ENCODE measurements at regions not wholly inside any gene's neighbourhood (a gene's known extent, or its start where the extent isn't known, plus 50 kb on each side); places are given as distances from the start of the nearest gene placed in this dataset.

DNA sequence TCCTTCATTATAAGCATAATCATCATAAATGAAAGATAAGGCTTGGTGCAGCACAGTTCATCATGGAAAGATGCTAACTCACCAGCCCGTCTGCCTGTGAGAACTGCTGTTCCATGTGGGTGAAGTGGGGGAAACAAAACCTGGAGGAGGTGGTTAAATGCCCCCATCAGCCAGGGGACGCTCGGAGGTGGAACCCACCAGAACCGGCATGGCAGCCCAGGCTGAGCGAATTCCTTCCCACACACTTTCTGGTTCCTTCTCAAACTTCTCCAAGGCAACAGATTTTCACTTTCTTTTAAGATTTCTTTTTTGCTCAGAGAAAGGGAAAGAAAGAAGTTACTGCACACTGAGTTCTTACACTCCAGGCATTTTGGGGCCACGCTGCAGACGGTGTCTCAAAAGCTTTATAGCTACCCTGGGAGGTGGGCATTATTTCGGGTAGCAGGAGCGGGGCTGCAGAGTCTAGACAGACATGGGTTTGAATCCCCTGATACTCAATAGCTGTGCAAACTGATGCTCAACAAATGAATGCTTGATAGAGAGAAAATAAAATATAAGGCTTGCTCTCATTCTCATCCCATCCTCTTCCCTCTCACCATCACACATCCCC lies 190.7 kb downstream of the BCL11B start:
- no peak for DNase-seq
- no peak overlapping the region for H3K4me3 ChIP-seq (ENCODE audit: control insufficient read depth in 1 of 2, extremely low read depth in 1 of 2, low read length in 1 of 2)
- ChIA-PET CTCF (no interaction called here), POLR2A (no interaction called here)
- no peaks in the 10 kb centered on the region for H3K27me3 ChIP-seq (replicated peaks in 1 of 2; ENCODE audit: control insufficient read depth in 2 of 2, extremely low read depth in 1 of 2, insufficient read depth in 2 of 2, low read length in 1 of 2)
- WGBS (ENCODE audit: insufficient coverage) = 50% methylated on average over 1 of the region's 9 CpGs
- H3K4me3 Mint-ChIP-seq = no peak overlapping the region
- H3K27ac Mint-ChIP-seq = no peak overlapping the region
- H3K36me3 ChIP-seq (ENCODE audit: control insufficient read depth in 2 of 2, extremely low read depth in 1 of 2, insufficient read depth in 1 of 2, low read length in 1 of 2) = peaks cover 0 to 2% of the 10 kb centered on the region in 2 donors
- peaks cover 2 to 3% of the 10 kb centered on the region in 2 experiments for H3K4me1 ChIP-seq (ENCODE audit: control insufficient read depth in 1 of 2, extremely low read depth in 1 of 2, insufficient read depth in 2 of 2, low read length in 2 of 2)
- peaks cover 12 to 18% (median 14%) of the 10 kb centered on the region in 3 donors for H3K4me1 Mint-ChIP-seq
- H3K36me3 Mint-ChIP-seq = peaks cover 35% of the 10 kb centered on the region
- no peak for ATAC-seq (replicated peaks in 1 of 4)
- H3K9me3 ChIP-seq = no peaks in the 10 kb centered on the region
- H3K27ac ChIP-seq (ENCODE audit: low read length) = no peak overlapping the region
- no peaks in the 10 kb centered on the region for H3K27me3 Mint-ChIP-seq
- H3K9me3 Mint-ChIP-seq = peaks cover 8 to 29% (median 17%) of the 10 kb centered on the region in 3 donors

DNA sequence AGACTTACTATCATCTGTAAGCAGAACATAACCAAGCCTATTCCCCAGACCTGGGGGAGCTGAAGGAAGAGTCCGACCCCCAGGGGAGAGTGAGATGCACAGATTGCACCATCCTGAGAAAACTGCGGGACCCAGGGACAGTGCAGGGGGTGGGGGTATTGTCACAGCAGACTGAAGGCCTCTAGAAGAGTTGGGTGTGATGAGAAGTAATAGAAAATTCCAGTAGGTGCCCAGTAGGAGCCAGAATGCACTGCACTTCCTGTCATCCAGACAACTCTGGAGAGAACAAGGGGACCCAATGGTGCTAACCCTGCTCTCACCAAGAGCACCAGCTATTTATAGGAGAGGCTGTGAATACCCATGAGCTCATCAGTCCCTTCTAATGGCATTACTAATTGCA lies 190.1 kb downstream of the BCL11B start:
- peaks cover 0 to 2% of the 10 kb centered on the region in 2 donors for H3K36me3 ChIP-seq (ENCODE audit: control insufficient read depth in 2 of 2, extremely low read depth in 1 of 2, insufficient read depth in 1 of 2, low read length in 1 of 2)
- Mint-ChIP-seq H3K36me3 (peaks cover 38% of the 10 kb centered on the region), H3K27me3 (no peaks in the 10 kb centered on the region), H3K4me1 (peaks cover 8 to 13% (median 11%) of the 10 kb centered on the region in 3 donors), H3K9me3 (peaks cover 8 to 30% (median 19%) of the 10 kb centered on the region in 3 donors), H3K27ac (no peak overlapping the region), H3K4me3 (no peak overlapping the region)
- DNase-seq = no peak
- no peak for ATAC-seq (replicated peaks in 1 of 4)
- H3K9me3 ChIP-seq = no peaks in the 10 kb centered on the region
- ChIA-PET CTCF (no interaction called here), POLR2A (interaction anchor here in 1 of 2 donors (0.5 kb wide), 1 partner anchor 1933 kb away, joined by 3 read pairs; no protein-coding TSS in a partner anchor)
- H3K27me3 ChIP-seq (replicated peaks in 1 of 2; ENCODE audit: control insufficient read depth in 2 of 2, extremely low read depth in 1 of 2, insufficient read depth in 2 of 2, low read length in 1 of 2) = no peaks in the 10 kb centered on the region
- H3K4me3 ChIP-seq (ENCODE audit: control insufficient read depth in 1 of 2, extremely low read depth in 1 of 2, low read length in 1 of 2) = no peak overlapping the region
- H3K27ac ChIP-seq (ENCODE audit: low read length) = no peak overlapping the region
- WGBS (ENCODE audit: insufficient coverage) = no CpG with 5 or more reads among the region's 2 CpGs
- peaks cover under 1 to 3% of the 10 kb centered on the region in 2 experiments for H3K4me1 ChIP-seq (ENCODE audit: control insufficient read depth in 1 of 2, extremely low read depth in 1 of 2, insufficient read depth in 2 of 2, low read length in 2 of 2)

DNA sequence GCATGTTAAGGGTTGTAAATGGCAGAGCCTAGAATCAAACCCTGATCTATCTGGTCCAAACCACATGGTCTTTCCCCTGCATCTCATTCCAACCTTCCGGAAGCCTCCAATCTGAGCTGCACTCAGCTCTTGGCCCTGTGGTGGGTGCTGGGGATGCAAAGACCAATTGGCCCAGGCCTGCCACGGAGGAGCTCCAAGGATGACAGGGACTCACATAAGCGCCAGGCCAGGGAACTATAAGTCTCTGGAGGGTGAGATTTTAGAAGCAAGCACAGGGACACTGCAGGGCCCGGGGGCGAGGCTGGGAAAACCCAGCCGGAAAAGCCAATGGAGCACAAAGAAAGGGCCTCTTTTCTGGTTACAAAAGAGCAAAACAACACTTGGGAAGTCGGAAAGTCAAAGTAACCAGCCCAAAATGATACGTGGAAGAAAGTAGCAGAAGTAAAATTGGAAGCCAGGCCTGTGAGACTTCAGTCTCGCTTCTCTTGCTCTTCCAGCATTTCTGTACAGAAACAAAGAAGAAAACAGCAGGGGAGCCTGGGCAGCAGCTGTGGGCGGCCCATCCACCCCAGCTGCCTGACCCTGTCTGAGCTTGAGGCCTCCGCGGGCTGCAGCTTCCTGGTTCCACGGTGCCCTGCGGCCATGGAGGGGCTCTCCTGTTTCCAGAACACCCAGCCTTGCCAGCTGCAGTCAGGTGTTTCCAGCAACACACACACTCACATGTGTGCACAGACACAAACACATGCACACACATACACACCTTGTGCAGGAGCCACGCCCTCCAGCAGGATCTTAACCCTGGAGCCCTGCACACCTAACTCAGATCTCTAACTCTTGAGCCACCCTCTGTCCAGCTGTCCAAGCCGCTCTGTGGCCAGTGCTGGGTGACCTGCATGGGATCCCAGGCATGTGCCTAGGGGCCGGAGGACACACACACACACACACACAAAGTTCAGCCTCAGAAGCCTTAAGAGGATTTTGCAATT lies 178.2 kb downstream of the BCL11B start:
- WGBS (ENCODE audit: insufficient coverage) = 76% methylated on average over 14 of the region's 17 CpGs
- peaks cover 0 to 17% (median 8%) of the 10 kb centered on the region in 3 donors for H3K9me3 Mint-ChIP-seq
- Histone ChIP-seq H3K36me3 (ENCODE audit: control insufficient read depth in 2 of 2, extremely low read depth in 1 of 2, insufficient read depth in 1 of 2, low read length in 1 of 2) (no peaks in the 10 kb centered on the region), H3K27me3 (replicated peaks in 1 of 2; ENCODE audit: control insufficient read depth in 2 of 2, extremely low read depth in 1 of 2, insufficient read depth in 2 of 2, low read length in 1 of 2) (no peaks in the 10 kb centered on the region), H3K4me3 (ENCODE audit: control insufficient read depth in 1 of 2, extremely low read depth in 1 of 2, low read length in 1 of 2) (no peak overlapping the region), H3K4me1 (ENCODE audit: control insufficient read depth in 1 of 2, extremely low read depth in 1 of 2, insufficient read depth in 2 of 2, low read length in 2 of 2) (no peaks in the 10 kb centered on the region), H3K9me3 (no peaks in the 10 kb centered on the region), H3K27ac (ENCODE audit: low read length) (no peak overlapping the region)
- ChIA-PET CTCF (no interaction called here), POLR2A (no interaction called here)
- no peak for ATAC-seq (replicated peaks in 1 of 4)
- H3K36me3 Mint-ChIP-seq = peaks cover 8% of the 10 kb centered on the region
- no peaks in the 10 kb centered on the region for H3K27me3 Mint-ChIP-seq
- no peak for DNase-seq
- no peak overlapping the region for H3K4me3 Mint-ChIP-seq
- peaks cover 0 to 3% (median 0%) of the 10 kb centered on the region in 3 donors for H3K4me1 Mint-ChIP-seq
- no peak overlapping the region for H3K27ac Mint-ChIP-seq

DNA sequence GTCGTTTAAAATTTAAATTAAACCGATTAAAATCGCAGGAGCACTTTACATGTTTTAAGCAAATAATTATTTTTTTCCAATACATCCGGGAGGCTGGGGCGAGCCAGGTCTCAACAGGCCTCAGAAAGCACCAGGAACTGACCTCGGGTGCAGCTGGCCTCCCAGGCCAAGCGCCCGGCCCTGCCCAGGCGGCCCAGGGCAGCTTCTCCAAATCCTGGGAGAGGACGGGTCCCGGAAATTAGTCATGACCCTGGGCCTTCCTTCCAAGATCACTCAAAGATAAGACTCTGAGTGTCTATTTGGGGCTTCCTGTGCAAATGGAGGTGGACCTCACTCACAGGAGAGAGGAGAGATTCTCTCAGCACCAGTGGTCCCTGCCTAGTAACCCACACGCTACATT lies 177.1 kb downstream of the BCL11B start:
- H3K27me3 Mint-ChIP-seq = no peaks in the 10 kb centered on the region
- Histone ChIP-seq H3K4me3 (ENCODE audit: control insufficient read depth in 1 of 2, extremely low read depth in 1 of 2, low read length in 1 of 2) (no peak overlapping the region), H3K27ac (ENCODE audit: low read length) (no peak overlapping the region), H3K4me1 (ENCODE audit: control insufficient read depth in 1 of 2, extremely low read depth in 1 of 2, insufficient read depth in 2 of 2, low read length in 2 of 2) (no peaks in the 10 kb centered on the region), H3K9me3 (no peaks in the 10 kb centered on the region), H3K36me3 (ENCODE audit: control insufficient read depth in 2 of 2, extremely low read depth in 1 of 2, insufficient read depth in 1 of 2, low read length in 1 of 2) (no peaks in the 10 kb centered on the region), H3K27me3 (replicated peaks in 1 of 2; ENCODE audit: control insufficient read depth in 2 of 2, extremely low read depth in 1 of 2, insufficient read depth in 2 of 2, low read length in 1 of 2) (no peaks in the 10 kb centered on the region)
- peaks cover 0 to 3% (median 0%) of the 10 kb centered on the region in 3 donors for H3K4me1 Mint-ChIP-seq
- H3K27ac Mint-ChIP-seq = no peak overlapping the region
- ChIA-PET POLR2A (no interaction called here), CTCF (no interaction called here)
- peaks cover 0 to 17% (median 8%) of the 10 kb centered on the region in 3 donors for H3K9me3 Mint-ChIP-seq
- no peak overlapping the region for H3K4me3 Mint-ChIP-seq
- no peak for ATAC-seq (replicated peaks in 1 of 4)
- H3K36me3 Mint-ChIP-seq = peaks cover 8% of the 10 kb centered on the region
- no peak for DNase-seq
- 98% methylated on average over 9 of the region's 12 CpGs for WGBS (ENCODE audit: insufficient coverage)

DNA sequence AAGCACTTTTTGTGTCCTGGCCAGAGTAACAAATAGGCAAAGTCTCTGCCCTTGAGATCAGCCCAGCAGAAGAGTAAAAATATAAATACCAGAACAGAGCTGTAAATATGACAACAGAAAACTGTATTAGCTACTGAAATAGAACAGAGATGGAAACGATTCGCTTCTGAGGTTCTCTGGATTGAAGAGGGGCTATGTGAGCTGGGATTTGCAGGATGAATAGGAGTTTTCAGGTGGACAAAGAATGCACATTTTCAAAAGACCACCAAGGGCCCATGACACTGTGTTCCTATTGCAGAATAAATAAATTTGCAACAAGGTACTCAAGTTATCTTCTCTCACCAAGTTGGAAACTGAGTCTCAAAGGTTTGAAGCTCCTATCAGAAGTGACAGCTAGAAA lies 176.6 kb downstream of the BCL11B start:
- Mint-ChIP-seq H3K4me1 (peaks cover 0 to 3% (median 0%) of the 10 kb centered on the region in 3 donors), H3K9me3 (peaks cover 0 to 17% (median 8%) of the 10 kb centered on the region in 3 donors), H3K36me3 (peaks cover 8% of the 10 kb centered on the region), H3K27me3 (no peaks in the 10 kb centered on the region), H3K4me3 (no peak overlapping the region), H3K27ac (no peak overlapping the region)
- DNase-seq (no peak), ATAC-seq (replicated peaks in 1 of 4) (no peak)
- Histone ChIP-seq H3K9me3 (no peaks in the 10 kb centered on the region), H3K36me3 (ENCODE audit: control insufficient read depth in 2 of 2, extremely low read depth in 1 of 2, insufficient read depth in 1 of 2, low read length in 1 of 2) (no peaks in the 10 kb centered on the region), H3K4me1 (ENCODE audit: control insufficient read depth in 1 of 2, extremely low read depth in 1 of 2, insufficient read depth in 2 of 2, low read length in 2 of 2) (no peaks in the 10 kb centered on the region), H3K27ac (ENCODE audit: low read length) (no peak overlapping the region), H3K27me3 (replicated peaks in 1 of 2; ENCODE audit: control insufficient read depth in 2 of 2, extremely low read depth in 1 of 2, insufficient read depth in 2 of 2, low read length in 1 of 2) (no peaks in the 10 kb centered on the region), H3K4me3 (ENCODE audit: control insufficient read depth in 1 of 2, extremely low read depth in 1 of 2, low read length in 1 of 2) (no peak overlapping the region)
- WGBS (ENCODE audit: insufficient coverage) = 100% methylated on average over 2 of the region's 2 CpGs
- POLR2A ChIA-PET = no interaction called here
- CTCF ChIA-PET = no interaction called here

DNA sequence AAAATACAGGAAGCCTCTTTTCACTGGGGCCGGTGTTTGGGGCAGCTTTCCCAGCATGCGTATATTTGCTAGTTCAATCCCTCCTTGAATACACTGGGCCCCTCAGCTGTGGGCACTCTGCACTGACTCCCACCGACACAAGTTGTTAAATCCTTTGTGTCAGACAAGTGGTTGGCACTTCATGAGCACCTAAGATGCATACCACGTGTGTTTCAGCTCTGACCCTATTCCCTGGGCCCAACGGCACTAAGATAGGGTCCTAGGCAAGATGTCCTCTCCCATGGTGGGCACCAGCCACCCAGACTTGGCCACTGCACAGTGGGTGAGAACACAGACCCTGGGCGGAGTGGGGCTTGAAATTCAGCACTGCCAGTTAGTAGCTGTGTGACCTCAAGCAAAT lies 173.8 kb downstream of the BCL11B start:
- ChIA-PET CTCF (no interaction called here), POLR2A (no interaction called here)
- Mint-ChIP-seq H3K36me3 (no peaks in the 10 kb centered on the region), H3K4me3 (no peak overlapping the region), H3K27ac (no peak overlapping the region), H3K9me3 (peaks cover 0 to 2% (median 0%) of the 10 kb centered on the region in 3 donors), H3K27me3 (no peaks in the 10 kb centered on the region), H3K4me1 (peaks cover 0 to 7% (median 6%) of the 10 kb centered on the region in 3 donors)
- ATAC-seq (replicated peaks in 1 of 4) = no peak
- no peaks in the 10 kb centered on the region for H3K27me3 ChIP-seq (replicated peaks in 1 of 2; ENCODE audit: control insufficient read depth in 2 of 2, extremely low read depth in 1 of 2, insufficient read depth in 2 of 2, low read length in 1 of 2)
- no peaks in the 10 kb centered on the region for H3K9me3 ChIP-seq
- DNase-seq = no peak
- H3K27ac ChIP-seq (ENCODE audit: low read length) = no peak overlapping the region
- WGBS (ENCODE audit: insufficient coverage) = 92% methylated on average over 6 of the region's 6 CpGs
- no peaks in the 10 kb centered on the region for H3K36me3 ChIP-seq (ENCODE audit: control insufficient read depth in 2 of 2, extremely low read depth in 1 of 2, insufficient read depth in 1 of 2, low read length in 1 of 2)
- H3K4me3 ChIP-seq (ENCODE audit: control insufficient read depth in 1 of 2, extremely low read depth in 1 of 2, low read length in 1 of 2) = no peak overlapping the region
- peaks cover 0 to 4% of the 10 kb centered on the region in 2 experiments for H3K4me1 ChIP-seq (ENCODE audit: control insufficient read depth in 1 of 2, extremely low read depth in 1 of 2, insufficient read depth in 2 of 2, low read length in 2 of 2)
